ENCODE measurements at regions not wholly inside any gene's neighbourhood (a gene's known extent, or its start where the extent isn't known, plus 50 kb on each side); places are given as distances from the start of the nearest gene placed in this dataset.

- no peak overlapping the region for H3K27ac ChIP-seq (ENCODE audit: insufficient read depth, low read depth, low read length)
- no peak for FAIRE-seq
- H3K79me2 ChIP-seq (ENCODE audit: control insufficient read depth, insufficient read depth, low read length), result no peaks in the 10 kb centered on the region
- no peak overlapping the region for H3K9ac ChIP-seq (replicated peaks; ENCODE audit: extremely low read depth, insufficient read depth, low read length)
- H3K4me1 ChIP-seq (ENCODE audit: control insufficient read depth, extremely low read depth, insufficient read depth, low read length), result no peaks in the 10 kb centered on the region
- no peak overlapping the region for H3K4me3 ChIP-seq (replicated peaks in 1 of 3; ENCODE audit: insufficient read depth in 1 of 3, low read depth in 1 of 3, low read length in 3 of 3)
- H3K36me3 ChIP-seq (ENCODE audit: control insufficient read depth in 2 of 2, extremely low read depth in 1 of 2, insufficient read depth in 2 of 2, low read length in 2 of 2), result no peaks in the 10 kb centered on the region
- BruUV-seq (replicated peaks), result no TSS peak
- H3K9me3 ChIP-seq (replicated peaks; ENCODE audit: control insufficient read depth, insufficient read depth, low read length), result no peaks in the 10 kb centered on the region
- H4K20me1 ChIP-seq (replicated peaks; ENCODE audit: control insufficient read depth, extremely low read depth, insufficient read depth, low read length), result no peaks in the 10 kb centered on the region
- no peak overlapping the region for H3K4me2 ChIP-seq (ENCODE audit: insufficient read depth, low read length)
- no peak for DNase-seq (ENCODE audit: low read depth, low spot score)
- no peaks in the 10 kb centered on the region for H3K9me1 ChIP-seq (replicated peaks; ENCODE audit: control insufficient read depth, extremely low read depth, insufficient read depth, low read length)
- dilution Hi-C loops (cut with MboI; ENCODE audit: extremely low pct_ligation_motif_present, low sequenced_read_pairs), result no loop called here
- TF ChIP-seq POLR2AphosphoS5 (IDR thresholded peaks at IDR 0.05; ENCODE audit: insufficient read depth, low read depth, low read length), result no peak
- POLR2A ChIA-PET, result no interaction called here
- intact Hi-C loops (cut with micrococcal nuclease), result no loop called here
- CTCF ChIA-PET, result no interaction called here
- no peak overlapping the region for H2AFZ ChIP-seq (ENCODE audit: low read depth, low read length)
- no peaks in the 10 kb centered on the region for H3K27me3 ChIP-seq (ENCODE audit: control insufficient read depth in 2 of 2, insufficient read depth in 2 of 2, low read length in 2 of 2)
Observed at GRCh38 chr1:96427616-96428015, 294.0 kb upstream of the PTBP2 start.

- BruUV-seq (replicated peaks), result no TSS peak
- no peaks in the 10 kb centered on the region for H3K4me1 ChIP-seq (ENCODE audit: control insufficient read depth, extremely low read depth, insufficient read depth, low read length)
Observed at GRCh38 chr1:96445302-96445701, 276.3 kb upstream of the PTBP2 start.

More at GRCh38 chr1:96445302-96445701, 276.3 kb upstream of the PTBP2 start:
- no peaks in the 10 kb centered on the region for H3K9me1 ChIP-seq (replicated peaks; ENCODE audit: control insufficient read depth, extremely low read depth, insufficient read depth, low read length)
- FAIRE-seq (no peak), DNase-seq (ENCODE audit: low read depth, low spot score) (no peak)
- no peaks in the 10 kb centered on the region for H3K36me3 ChIP-seq (ENCODE audit: control insufficient read depth in 2 of 2, extremely low read depth in 1 of 2, insufficient read depth in 2 of 2, low read length in 2 of 2)
- H3K9me3 ChIP-seq (replicated peaks; ENCODE audit: control insufficient read depth, insufficient read depth, low read length), result no peaks in the 10 kb centered on the region
- H2AFZ ChIP-seq (ENCODE audit: low read depth, low read length), result no peak overlapping the region
- POLR2A ChIA-PET, result no interaction called here
- H3K9ac ChIP-seq (replicated peaks; ENCODE audit: extremely low read depth, insufficient read depth, low read length), result no peak overlapping the region
- no peak overlapping the region for H3K27ac ChIP-seq (ENCODE audit: insufficient read depth, low read depth, low read length)
- no peaks in the 10 kb centered on the region for H4K20me1 ChIP-seq (replicated peaks; ENCODE audit: control insufficient read depth, extremely low read depth, insufficient read depth, low read length)
- no peaks in the 10 kb centered on the region for H3K79me2 ChIP-seq (ENCODE audit: control insufficient read depth, insufficient read depth, low read length)
- H3K27me3 ChIP-seq (ENCODE audit: control insufficient read depth in 2 of 2, insufficient read depth in 2 of 2, low read length in 2 of 2), result no peaks in the 10 kb centered on the region
- dilution Hi-C loops (cut with MboI; ENCODE audit: extremely low pct_ligation_motif_present, low sequenced_read_pairs), result no loop called here
- TF ChIP-seq MYC (IDR thresholded peaks at IDR 0.05; ENCODE audit: low read depth, low read length) (no peak), CTCF (IDR thresholded peaks at IDR 0.05; ENCODE audit: extremely low read depth in 1 of 2, insufficient read depth in 1 of 2, low read depth in 1 of 2, low read length in 2 of 2) (no peak), POLR2AphosphoS5 (IDR thresholded peaks at IDR 0.05; ENCODE audit: insufficient read depth, low read depth, low read length) (no peak), GATA2 (IDR thresholded peaks at IDR 0.05; ENCODE audit: insufficient read depth, insufficient read length, low read depth, low read length) (no peak)
- no peak overlapping the region for H3K4me3 ChIP-seq (replicated peaks in 1 of 3; ENCODE audit: insufficient read depth in 1 of 3, low read depth in 1 of 3, low read length in 3 of 3)
- CTCF ChIA-PET, result no interaction called here
- intact Hi-C loops (cut with micrococcal nuclease), result no loop called here
- no peak overlapping the region for H3K4me2 ChIP-seq (ENCODE audit: insufficient read depth, low read length)

All from endothelial cell of umbilical vein (primary cell).